CD4-positive, alpha-beta T cell (primary cell): ENCODE measurements at regions not wholly inside any gene's neighbourhood (a gene's known extent, or its start where the extent isn't known, plus 50 kb on each side); places are given as distances from the start of the nearest gene placed in this dataset.

Experiments used
- ATAC-seq: fragments of 200-7000 bp; cut with Tn5 transposase; one replicate; pipeline ENCODE4 v1.10.0; 2022; ENCODE audit warnings: mild to moderate bottlenecking; ENCODE audit not compliant: poor library complexity
- CTCF ChIA-PET: fragments of 350-600 bp; sonication (Branson Sonifier 250); formaldehyde crosslinking; loops from one replicate; lab custom pipeline; 2021; ENCODE audit warnings: antibody characterized with exemption, inconsistent platforms; lab: Charles Lee
- POLR2A ChIA-PET: fragments of 350-600 bp; sonication (Branson Sonifier 250); formaldehyde crosslinking; loops from one replicate; lab custom pipeline; 2021; ENCODE audit warnings: antibody characterized with exemption, inconsistent platforms; lab: Charles Lee
- DNase-seq, 14 experiments: peaks; one replicate each; pipeline ENCODE4 v3.0.0-alpha.2; 2013 to 2020; ENCODE audit warnings: mixed read lengths in 2 of 14
- H3K27ac ChIP-seq, 2 donors: one replicate each; pipeline versions ENCODE4 v1.5.1 to v1.7.0; 2013; ENCODE audit warnings: low read length in 2 of 2, low read depth in 1 of 2, mild to moderate bottlenecking in 1 of 2
- H3K27me3 ChIP-seq, 2 experiments: 1 replicate in 1 of 2; 2 replicates in 1 of 2; pipeline versions ENCODE4 v1.6.1 to v1.7.0; 2013; ENCODE audit warnings: low read length in 2 of 2, control low read depth in 1 of 2, mild to moderate bottlenecking in 1 of 2, moderate library complexity in 1 of 2; ENCODE audit not compliant: insufficient read depth in 2 of 2, control insufficient read depth in 1 of 2
- H3K36me3 ChIP-seq: one replicate; pipeline ENCODE4 v1.6.1; 2013; ENCODE audit warnings: low read length, control low read depth; ENCODE audit not compliant: insufficient read depth
- H3K4me1 ChIP-seq: one replicate; pipeline ENCODE4 v1.6.1; 2013; ENCODE audit warnings: low read length, control low read depth; ENCODE audit not compliant: insufficient read depth
- H3K4me3 ChIP-seq: one replicate; pipeline ENCODE4 v1.5.1; 2013; ENCODE audit warnings: mild to moderate bottlenecking, low read length, moderate library complexity
- H3K9me3 ChIP-seq, 2 experiments: 1 replicate in 1 of 2; 2 replicates in 1 of 2; pipeline versions ENCODE4 v1.6.1 to v1.7.0; 2013; ENCODE audit warnings: low read length in 2 of 2, mild to moderate bottlenecking in 2 of 2, control low read depth in 1 of 2, moderate library complexity in 1 of 2; ENCODE audit not compliant: control insufficient read depth in 1 of 2, insufficient read depth in 1 of 2
- H3K27ac Mint-ChIP-seq: one replicate; pipeline ENCODE4 v1.8.0; 2020; ENCODE audit warnings: mixed read lengths
- H3K27me3 Mint-ChIP-seq: one replicate; pipeline ENCODE4 v1.8.0; 2021; ENCODE audit warnings: mixed read lengths
- H3K36me3 Mint-ChIP-seq: one replicate; pipeline ENCODE4 v1.8.0; 2021; ENCODE audit warnings: low read depth, mixed read lengths
- H3K4me1 Mint-ChIP-seq: one replicate; pipeline ENCODE4 v1.8.0; 2021; ENCODE audit warnings: low read depth, mixed read lengths
- H3K4me3 Mint-ChIP-seq: one replicate; pipeline ENCODE4 v1.8.0; 2020; ENCODE audit warnings: mild to moderate bottlenecking, mixed read lengths
- H3K9me3 Mint-ChIP-seq: one replicate; pipeline ENCODE4 v1.8.0; 2020; ENCODE audit warnings: mixed read lengths
- intact Hi-C, 2 experiments: fragments of 100-400 bp; cut with DNase I in 1 of 2; cut with micrococcal nuclease in 1 of 2; formaldehyde crosslinking; loops; one replicate each; pipeline versions ENCODE4 v1.15.1 to v1.9.0; 2023 to 2025; cut with DNase I, micrococcal nuclease
- TF ChIP-seq, protein P1 (sequence below): fragments of 200-600 bp; IDR thresholded peaks from one replicate; pipeline ENCODE4 v1.8.0; 2022; ENCODE audit warnings: antibody characterized with exemption, mild to moderate bottlenecking

DNA sequence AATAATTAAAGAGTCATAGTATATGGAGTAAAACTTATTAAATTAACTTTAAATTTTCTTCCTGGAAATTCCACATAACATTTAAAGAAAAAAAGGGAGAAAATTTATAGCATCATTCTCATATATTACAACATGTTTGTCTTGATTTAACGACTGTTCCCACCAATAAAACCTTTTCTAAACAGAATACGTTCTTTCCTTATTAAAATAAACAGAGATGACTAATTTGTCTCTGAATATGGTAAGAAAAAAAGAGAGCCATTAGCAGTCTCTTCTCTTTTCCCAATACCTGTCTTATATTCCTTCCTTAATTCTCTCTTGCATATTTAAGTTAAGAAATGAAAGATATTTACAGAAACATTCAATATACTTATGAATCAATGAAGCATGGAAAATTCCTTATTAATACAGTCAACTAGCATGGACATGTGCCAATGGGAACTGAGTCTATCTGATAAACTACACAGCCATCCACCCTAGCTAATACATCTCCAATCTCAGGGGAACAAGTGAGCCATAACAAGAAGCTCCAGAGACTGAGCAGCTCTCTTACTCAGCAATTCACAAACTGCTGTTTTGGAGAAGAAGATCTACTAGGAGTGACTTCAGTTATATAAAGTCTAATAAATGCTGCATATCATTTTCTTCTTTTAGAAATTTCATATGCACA lies 347.1 kb upstream of the MANEA start:
- no peaks in the 10 kb centered on the region for H3K9me3 Mint-ChIP-seq
- no peak overlapping the region for H3K4me3 Mint-ChIP-seq
- no peaks in the 10 kb centered on the region for H3K4me1 ChIP-seq
- H3K27me3 Mint-ChIP-seq, result no peaks in the 10 kb centered on the region
- DNase-seq (no peak), ATAC-seq (no peak)
- CTCF ChIA-PET, result no interaction called here
- H3K9me3 ChIP-seq, result no peaks in the 10 kb centered on the region
- no peak overlapping the region for H3K27ac Mint-ChIP-seq
- TF ChIP-seq, protein P1, sequence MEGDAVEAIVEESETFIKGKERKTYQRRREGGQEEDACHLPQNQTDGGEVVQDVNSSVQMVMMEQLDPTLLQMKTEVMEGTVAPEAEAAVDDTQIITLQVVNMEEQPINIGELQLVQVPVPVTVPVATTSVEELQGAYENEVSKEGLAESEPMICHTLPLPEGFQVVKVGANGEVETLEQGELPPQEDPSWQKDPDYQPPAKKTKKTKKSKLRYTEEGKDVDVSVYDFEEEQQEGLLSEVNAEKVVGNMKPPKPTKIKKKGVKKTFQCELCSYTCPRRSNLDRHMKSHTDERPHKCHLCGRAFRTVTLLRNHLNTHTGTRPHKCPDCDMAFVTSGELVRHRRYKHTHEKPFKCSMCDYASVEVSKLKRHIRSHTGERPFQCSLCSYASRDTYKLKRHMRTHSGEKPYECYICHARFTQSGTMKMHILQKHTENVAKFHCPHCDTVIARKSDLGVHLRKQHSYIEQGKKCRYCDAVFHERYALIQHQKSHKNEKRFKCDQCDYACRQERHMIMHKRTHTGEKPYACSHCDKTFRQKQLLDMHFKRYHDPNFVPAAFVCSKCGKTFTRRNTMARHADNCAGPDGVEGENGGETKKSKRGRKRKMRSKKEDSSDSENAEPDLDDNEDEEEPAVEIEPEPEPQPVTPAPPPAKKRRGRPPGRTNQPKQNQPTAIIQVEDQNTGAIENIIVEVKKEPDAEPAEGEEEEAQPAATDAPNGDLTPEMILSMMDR, result no peak
- H3K4me1 Mint-ChIP-seq, result no peaks in the 10 kb centered on the region
- no peak overlapping the region for H3K4me3 ChIP-seq
- intact Hi-C loops, result no loop called here
- H3K27ac ChIP-seq, result no peak overlapping the region
- POLR2A ChIA-PET, result no interaction called here
- no peaks in the 10 kb centered on the region for H3K36me3 ChIP-seq
- no peaks in the 10 kb centered on the region for H3K36me3 Mint-ChIP-seq
- H3K27me3 ChIP-seq, result no peaks in the 10 kb centered on the region

DNA sequence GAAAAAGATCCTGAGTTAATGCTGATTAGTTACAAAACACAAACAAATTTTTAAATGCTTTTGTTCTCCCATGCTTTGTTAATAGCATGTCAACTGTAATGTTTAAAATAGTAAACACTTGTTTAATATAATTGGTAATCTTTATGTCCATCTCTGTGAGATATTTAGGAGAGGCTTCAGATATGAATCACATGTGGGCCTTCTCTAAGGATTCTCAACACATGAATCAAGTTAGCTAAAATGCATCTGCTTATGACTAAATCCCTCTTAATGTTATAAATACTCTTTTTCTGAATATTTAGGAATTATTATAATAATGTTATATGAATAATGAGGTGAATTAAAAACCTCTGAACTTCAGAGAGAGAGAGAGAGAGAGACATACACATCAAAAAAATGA lies 345.9 kb upstream of the MANEA start:
- CTCF ChIA-PET, result no interaction called here
- no peaks in the 10 kb centered on the region for H3K4me1 Mint-ChIP-seq

DNA sequence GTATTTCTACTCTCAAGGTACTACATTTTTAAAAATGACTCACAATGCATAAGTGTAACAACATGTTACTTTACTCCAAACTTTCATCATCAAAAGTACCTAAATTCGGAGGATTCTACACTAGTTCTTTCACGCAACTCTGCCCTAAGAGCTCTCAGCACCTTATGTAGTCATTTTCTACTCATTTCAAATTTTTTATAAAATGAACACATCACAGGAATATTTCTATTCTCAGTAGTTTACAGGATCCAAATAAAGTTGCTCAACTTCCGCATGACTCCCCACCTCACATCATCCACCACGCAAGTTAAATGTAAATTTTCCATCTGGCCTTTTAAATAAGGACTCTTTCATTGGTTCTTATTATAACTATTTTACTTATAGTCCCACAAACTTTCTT lies 344.9 kb upstream of the MANEA start:
- Histone ChIP-seq H3K36me3 (no peaks in the 10 kb centered on the region), H3K4me1 (no peaks in the 10 kb centered on the region), H3K9me3 (no peaks in the 10 kb centered on the region), H3K27ac (no peak overlapping the region), H3K27me3 (no peaks in the 10 kb centered on the region), H3K4me3 (no peak overlapping the region)
- Mint-ChIP-seq H3K27ac (no peak overlapping the region), H3K36me3 (no peaks in the 10 kb centered on the region), H3K27me3 (no peaks in the 10 kb centered on the region), H3K9me3 (no peaks in the 10 kb centered on the region), H3K4me1 (no peaks in the 10 kb centered on the region), H3K4me3 (no peak overlapping the region)
- ChIA-PET POLR2A (no interaction called here), CTCF (no interaction called here)
- DNase-seq, result no peak
- TF ChIP-seq, protein P1, result no peak
- no peak for ATAC-seq
- intact Hi-C loops, result no loop called here

More for the DNA sequence above, 345.9 kb upstream of the MANEA start:
- TF ChIP-seq, protein P1, result no peak
- Histone ChIP-seq H3K9me3 (no peaks in the 10 kb centered on the region), H3K27me3 (no peaks in the 10 kb centered on the region), H3K36me3 (no peaks in the 10 kb centered on the region), H3K27ac (no peak overlapping the region), H3K4me1 (no peaks in the 10 kb centered on the region), H3K4me3 (no peak overlapping the region)
- POLR2A ChIA-PET, result no interaction called here
- DNase-seq (no peak), ATAC-seq (no peak)
- no peaks in the 10 kb centered on the region for H3K9me3 Mint-ChIP-seq
- H3K27ac Mint-ChIP-seq, result no peak overlapping the region
- no peaks in the 10 kb centered on the region for H3K36me3 Mint-ChIP-seq
- intact Hi-C loops, result no loop called here
- H3K4me3 Mint-ChIP-seq, result no peak overlapping the region
- H3K27me3 Mint-ChIP-seq, result no peaks in the 10 kb centered on the region
